ENCODE measurements at regions not wholly inside any gene's neighbourhood (a gene's known extent, or its start where the extent isn't known, plus 50 kb on each side); places are given as distances from the start of the nearest gene placed in this dataset.
A peak's percentile ranks its signal among the peaks of the same experiment; 100 is the strongest.

DNA sequence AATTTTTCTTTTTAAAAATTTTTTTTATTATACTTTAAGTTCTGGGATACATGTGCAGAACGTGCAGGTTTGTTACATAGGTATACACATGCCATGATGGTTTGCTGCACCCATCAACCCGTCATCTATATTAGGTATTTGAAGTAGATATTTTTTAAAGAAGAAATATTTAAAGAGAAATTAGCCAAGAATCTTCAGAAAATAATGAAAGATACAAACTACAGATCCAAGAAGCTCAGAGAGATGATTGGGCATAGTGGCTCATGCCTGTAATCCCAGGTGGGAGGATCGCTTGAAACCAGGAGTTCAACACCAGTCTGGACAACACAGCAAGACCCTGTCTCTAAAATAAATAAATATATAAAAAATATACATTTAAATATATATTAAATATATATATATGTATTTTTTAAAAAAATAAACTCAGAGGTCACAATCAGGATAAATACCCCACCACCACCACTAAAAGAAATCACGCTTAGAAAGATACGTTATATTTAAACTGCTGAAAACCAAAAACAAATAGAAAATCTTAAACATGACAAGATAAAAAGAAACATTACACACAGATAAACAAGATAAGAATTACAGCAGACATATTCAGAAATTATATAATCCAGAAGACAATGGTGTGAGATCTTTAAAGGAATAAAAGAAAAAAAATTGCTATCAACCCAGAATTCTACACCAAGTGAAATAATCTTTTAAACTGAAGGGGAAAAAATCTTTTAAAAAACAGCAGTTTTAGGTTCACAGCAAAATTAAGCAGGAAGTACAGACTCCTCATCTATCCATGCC, 57.5 kb downstream of the CSF2 start:
- 76 to 96% (median 95%) methylated on average over 5 of the region's 5 CpGs for WGBS, 5 donors
- intact Hi-C loops (cut with DNase I; ENCODE audit: low total_unique reads), result no loop called here

DNA sequence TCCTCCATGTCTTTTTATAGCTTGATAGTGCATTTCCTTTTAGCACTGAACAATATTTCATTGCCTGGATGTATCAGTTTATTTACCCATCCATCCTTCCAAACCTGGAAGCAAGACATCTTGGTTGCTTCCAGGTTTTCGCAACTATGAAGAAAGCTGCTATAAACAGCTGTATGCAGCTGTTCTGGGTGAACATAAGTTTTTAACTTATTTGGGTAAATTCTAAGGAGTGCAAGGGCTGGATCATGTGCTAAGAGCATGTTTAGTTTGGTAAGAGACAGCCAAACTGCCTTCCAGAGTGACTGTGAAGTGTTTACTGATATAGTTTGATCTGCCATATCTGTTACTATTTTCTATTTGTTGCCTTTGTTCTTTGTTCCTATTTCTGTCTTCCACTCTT, 58.5 kb downstream of the CSF2 start:
- no peaks in the 10 kb centered on the region for H3K36me3 ChIP-seq
- DNase-seq, result no peak
- peaks cover 0 to 20% (median 10%) of the 10 kb centered on the region in 8 donors for H3K9me3 ChIP-seq
- no peak for TF ChIP-seq POLR2A (IDR thresholded peaks at IDR 0.05)
- TF ChIP-seq, protein P1, sequence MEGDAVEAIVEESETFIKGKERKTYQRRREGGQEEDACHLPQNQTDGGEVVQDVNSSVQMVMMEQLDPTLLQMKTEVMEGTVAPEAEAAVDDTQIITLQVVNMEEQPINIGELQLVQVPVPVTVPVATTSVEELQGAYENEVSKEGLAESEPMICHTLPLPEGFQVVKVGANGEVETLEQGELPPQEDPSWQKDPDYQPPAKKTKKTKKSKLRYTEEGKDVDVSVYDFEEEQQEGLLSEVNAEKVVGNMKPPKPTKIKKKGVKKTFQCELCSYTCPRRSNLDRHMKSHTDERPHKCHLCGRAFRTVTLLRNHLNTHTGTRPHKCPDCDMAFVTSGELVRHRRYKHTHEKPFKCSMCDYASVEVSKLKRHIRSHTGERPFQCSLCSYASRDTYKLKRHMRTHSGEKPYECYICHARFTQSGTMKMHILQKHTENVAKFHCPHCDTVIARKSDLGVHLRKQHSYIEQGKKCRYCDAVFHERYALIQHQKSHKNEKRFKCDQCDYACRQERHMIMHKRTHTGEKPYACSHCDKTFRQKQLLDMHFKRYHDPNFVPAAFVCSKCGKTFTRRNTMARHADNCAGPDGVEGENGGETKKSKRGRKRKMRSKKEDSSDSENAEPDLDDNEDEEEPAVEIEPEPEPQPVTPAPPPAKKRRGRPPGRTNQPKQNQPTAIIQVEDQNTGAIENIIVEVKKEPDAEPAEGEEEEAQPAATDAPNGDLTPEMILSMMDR (IDR thresholded peaks at IDR 0.05 in 8 of 11, conservative IDR thresholded peaks at IDR 0.05 in 3 of 11), result no peak
- TF ChIP-seq POLR2AphosphoS5 (IDR thresholded peaks at IDR 0.05), result no peak
- 94 to 100% (median 97%) methylated on average over 1 of the region's 1 CpG for WGBS, 5 donors
- H3K4me3 ChIP-seq, result no peak overlapping the region
- H3K4me1 ChIP-seq, result no peaks in the 10 kb centered on the region
- H3K27me3 ChIP-seq (replicated peaks in 1 of 7), result peaks cover 0 to 14% (median 0%) of the 10 kb centered on the region in 7 donors
- intact Hi-C loops (cut with DNase I; ENCODE audit: low total_unique reads), result no loop called here
- no peak overlapping the region for H3K27ac ChIP-seq

More for the DNA sequence above, 57.5 kb downstream of the CSF2 start:
- peaks cover 0 to 14% (median 0%) of the 10 kb centered on the region in 7 donors for H3K27me3 ChIP-seq (replicated peaks in 1 of 7)
- H3K27ac ChIP-seq, result no peak overlapping the region
- no peak for DNase-seq
- H3K9me3 ChIP-seq, result peaks cover 0 to 21% (median 10%) of the 10 kb centered on the region in 8 donors
- no peaks in the 10 kb centered on the region for H3K4me1 ChIP-seq
- no peak for TF ChIP-seq POLR2A (IDR thresholded peaks at IDR 0.05)
- TF ChIP-seq POLR2AphosphoS5 (IDR thresholded peaks at IDR 0.05), result no peak
- TF ChIP-seq, protein P1 (IDR thresholded peaks at IDR 0.05 in 8 of 11, conservative IDR thresholded peaks at IDR 0.05 in 3 of 11), result no peak
- no peaks in the 10 kb centered on the region for H3K36me3 ChIP-seq
- H3K4me3 ChIP-seq, result no peak overlapping the region

DNA sequence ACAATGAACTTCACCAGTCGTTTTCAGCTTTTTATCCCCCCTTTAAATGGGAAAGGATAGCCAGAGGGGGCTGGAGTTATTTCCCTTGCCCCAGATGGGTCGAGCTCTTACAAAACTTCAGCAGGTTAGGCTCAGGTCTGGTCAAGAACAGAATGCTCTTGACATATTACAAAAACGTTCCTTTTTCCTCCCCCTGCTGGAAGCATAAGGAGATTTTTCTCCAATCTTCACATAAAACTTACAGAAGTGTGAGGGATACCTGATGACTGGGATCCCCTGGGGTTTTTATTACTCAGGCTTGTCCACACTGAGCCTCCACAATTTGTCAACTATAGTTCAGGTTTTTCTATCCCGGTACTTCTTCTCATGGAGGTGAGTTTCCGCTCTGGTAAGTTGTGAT, 60.8 kb downstream of the CSF2 start:
- Histone ChIP-seq H3K4me1 (no peaks in the 10 kb centered on the region), H3K4me3 (no peak overlapping the region), H3K36me3 (no peaks in the 10 kb centered on the region), H3K27me3 (replicated peaks in 1 of 7) (peaks cover 0 to 12% (median 0%) of the 10 kb centered on the region in 7 donors), H3K9me3 (peaks cover 0 to 10% (median 2%) of the 10 kb centered on the region in 8 donors), H3K27ac (no peak overlapping the region)
- 48 to 58% (median 54%) methylated on average over 5 of the region's 5 CpGs for WGBS, 5 donors
- no peak for DNase-seq
- TF ChIP-seq, protein P1 (IDR thresholded peaks at IDR 0.05 in 8 of 11, conservative IDR thresholded peaks at IDR 0.05 in 3 of 11), result peak in 5 of 11 experiments; percentile 11 to 29 (median 23)
- TF ChIP-seq POLR2A (IDR thresholded peaks at IDR 0.05), result no peak
- intact Hi-C loops (cut with DNase I; ENCODE audit: low total_unique reads), result no loop called here

DNA sequence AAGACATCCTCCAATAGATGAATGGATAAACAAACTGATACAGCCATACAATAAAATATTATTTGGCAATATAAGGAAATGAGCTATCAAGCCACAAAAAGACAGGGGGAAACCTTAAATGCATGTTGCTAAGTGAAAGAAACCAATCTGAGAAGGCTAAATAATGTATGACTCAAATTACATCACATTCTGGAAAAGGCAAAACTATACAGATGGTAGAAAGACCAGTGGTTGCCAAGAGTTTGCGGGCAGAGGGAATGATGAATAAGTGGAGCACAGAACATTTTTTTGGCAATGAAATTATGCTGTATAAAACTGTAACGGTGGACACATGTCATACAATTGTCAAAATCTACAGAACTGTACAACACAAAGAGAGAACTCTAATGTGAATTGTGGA, 63.3 kb downstream of the CSF2 start:
- WGBS, 5 donors, result 90 to 94% (median 93%) methylated on average over 2 of the region's 2 CpGs
- peaks cover 0 to 7% (median 0%) of the 10 kb centered on the region in 7 donors for H3K27me3 ChIP-seq (replicated peaks in 1 of 7)
- TF ChIP-seq POLR2AphosphoS5 (IDR thresholded peaks at IDR 0.05), result no peak
- TF ChIP-seq, protein P1 (IDR thresholded peaks at IDR 0.05 in 8 of 11, conservative IDR thresholded peaks at IDR 0.05 in 3 of 11), result no peak
- no peak for TF ChIP-seq POLR2A (IDR thresholded peaks at IDR 0.05)
- no peak for DNase-seq
- H3K36me3 ChIP-seq, result no peaks in the 10 kb centered on the region
- no peaks in the 10 kb centered on the region for H3K4me1 ChIP-seq
- no peak overlapping the region for H3K27ac ChIP-seq
- no peak overlapping the region for H3K4me3 ChIP-seq
- intact Hi-C loops (cut with DNase I; ENCODE audit: low total_unique reads), result no loop called here
- peaks cover 0 to 12% (median 7%) of the 10 kb centered on the region in 8 donors for H3K9me3 ChIP-seq
